Stimulated activated CD4-positive, alpha-beta T cell treated with anti-CD3 and anti-CD28 coated beads, Interleukin-1b, Interleukin-23, amount 100 ng/mL, for 4 hours (primary cell): ENCODE measurements at regions not wholly inside any gene's neighbourhood (a gene's known extent, or its start where the extent isn't known, plus 50 kb on each side); places are given as distances from the start of the nearest gene placed in this dataset.

Experiments used
- DNase-seq, 2 donors: peaks; one replicate each; pipeline ENCODE4 v3.0.0-alpha.2; 2020; ENCODE audit warnings: low read depth in 2 of 2

- no peak for DNase-seq
These were observed 252.9 kb upstream of the ZMIZ1 start for GRCh38 chr10:78815702-78816334.

- no peak for DNase-seq
These were observed 251.4 kb upstream of the ZMIZ1 start for GRCh38 chr10:78817361-78817760.

GRCh38 chr10:78817804-78818203 lies 251.0 kb upstream of the ZMIZ1 start:
- no peak for DNase-seq

GRCh38 chr10:78819361-78820006 lies 249.3 kb upstream of the ZMIZ1 start:
- no peak for DNase-seq

- DNase-seq, result no peak
These were observed 248.8 kb upstream of the ZMIZ1 start for GRCh38 chr10:78820007-78820362.

- no peak for DNase-seq
These were observed 247.7 kb upstream of the ZMIZ1 start for GRCh38 chr10:78821052-78821451.

GRCh38 chr10:78828647-78829539 lies 239.9 kb upstream of the ZMIZ1 start:
- DNase-seq, result no peak

- no peak for DNase-seq
These were observed 239.2 kb upstream of the ZMIZ1 start for GRCh38 chr10:78829565-78829964.

- DNase-seq, result no peak
These were observed 238.4 kb upstream of the ZMIZ1 start for GRCh38 chr10:78830062-78830975.

- no peak for DNase-seq
These were observed 237.8 kb upstream of the ZMIZ1 start for GRCh38 chr10:78830976-78831375.

GRCh38 chr10:78831461-78831860 lies 237.3 kb upstream of the ZMIZ1 start:
- no peak for DNase-seq

GRCh38 chr10:78832281-78832680 lies 236.5 kb upstream of the ZMIZ1 start:
- DNase-seq, result no peak

- no peak for DNase-seq
These were observed 230.6 kb upstream of the ZMIZ1 start for GRCh38 chr10:78838141-78838657.

GRCh38 chr10:78843495-78843894 lies 225.3 kb upstream of the ZMIZ1 start:
- DNase-seq, result no peak

- no peak for DNase-seq
These were observed 223.7 kb upstream of the ZMIZ1 start for GRCh38 chr10:78844960-78845607.

GRCh38 chr10:78846071-78846470 lies 222.7 kb upstream of the ZMIZ1 start:
- DNase-seq, result no peak

- no peak for DNase-seq
These were observed 222.0 kb upstream of the ZMIZ1 start for GRCh38 chr10:78846760-78847159.

GRCh38 chr10:78847485-78847884 lies 221.3 kb upstream of the ZMIZ1 start:
- DNase-seq, result no peak

GRCh38 chr10:78849115-78849514 lies 219.7 kb upstream of the ZMIZ1 start:
- no peak for DNase-seq

GRCh38 chr10:78849731-78850130 lies 219.0 kb upstream of the ZMIZ1 start:
- DNase-seq, result no peak
